HAP-1 (cell line): ENCODE measurements at regions not wholly inside any gene's neighbourhood (a gene's known extent, or its start where the extent isn't known, plus 50 kb on each side); places are given as distances from the start of the nearest gene placed in this dataset.

Source experiments
- DNase-seq, 2 experiments: peaks; one replicate each; pipeline ENCODE4 v3.0.0-alpha.2; 2016 to 2020; ENCODE audit warnings: low spot score in 2 of 2
- H3K27me3 ChIP-seq: fragments of 250-450 bp; sonication (Bioruptor Pico); 2 replicates; pipeline ENCODE4 v1.5.1; 2020; ENCODE audit warnings: low read depth, mild to moderate bottlenecking, moderate library complexity
- H3K36me3 ChIP-seq: fragments of 250-450 bp; sonication (Bioruptor Pico); replicated peaks from 2 replicates; pipeline ENCODE4 v1.5.1; 2020; ENCODE audit warnings: mild to moderate bottlenecking
- H3K4me1 ChIP-seq: fragments of 250-450 bp; sonication (Bioruptor Pico); 2 replicates; pipeline ENCODE4 v1.5.1; 2020; ENCODE audit warnings: mild to moderate bottlenecking
- H3K4me3 ChIP-seq: fragments of 250-450 bp; sonication (Bioruptor Pico); 2 replicates; pipeline ENCODE4 v1.5.1; 2020; ENCODE audit warnings: mild to moderate bottlenecking, moderate library complexity
- H3K9me3 ChIP-seq: fragments of 250-450 bp; sonication (Bioruptor Pico); 2 replicates; pipeline ENCODE4 v1.5.1; 2020; ENCODE audit warnings: mild to moderate bottlenecking, moderate library complexity
- in situ Hi-C: fragments of 300-500 bp; cut with MboI; formaldehyde crosslinking; loops from 3 replicates; pipeline ENCODE4 v1.14.3; 2020; ENCODE audit warnings: low sequenced_read_pairs, inconsistent platforms, mixed read lengths

- Histone ChIP-seq H3K4me3 (no peak overlapping the region), H3K4me1 (peaks cover 6% of the 10 kb centered on the region), H3K36me3 (no peaks in the 10 kb centered on the region), H3K27me3 (no peaks in the 10 kb centered on the region), H3K9me3 (peaks cover 5% of the 10 kb centered on the region)
- in situ Hi-C loops, result no loop called here
- peak in 1 of 2 experiments; percentile 48 for DNase-seq
Observed at GRCh38 chr16:85541980-85542900, 70.9 kb upstream of the GSE1 start.

GRCh38 chr16:85543536-85543935, 69.6 kb upstream of the GSE1 start:
- in situ Hi-C loops, result no loop called here

GRCh38 chr16:85544016-85544415, 69.1 kb upstream of the GSE1 start:
- peaks cover 6% of the 10 kb centered on the region for H3K4me1 ChIP-seq
- H3K4me3 ChIP-seq, result no peak overlapping the region
- H3K36me3 ChIP-seq, result no peaks in the 10 kb centered on the region
- H3K9me3 ChIP-seq, result peaks cover 5% of the 10 kb centered on the region; the same call in 1 of the 2 replicates
- DNase-seq, result no peak
- in situ Hi-C loops, result no loop called here
- H3K27me3 ChIP-seq, result no peaks in the 10 kb centered on the region

More at GRCh38 chr16:85543536-85543935, 69.6 kb upstream of the GSE1 start:
- DNase-seq, result no peak
- no peaks in the 10 kb centered on the region for H3K27me3 ChIP-seq
- no peak overlapping the region for H3K4me3 ChIP-seq
- peaks cover 5% of the 10 kb centered on the region for H3K9me3 ChIP-seq
- H3K36me3 ChIP-seq, result no peaks in the 10 kb centered on the region
- H3K4me1 ChIP-seq, result peaks cover 6% of the 10 kb centered on the region

- peaks cover 6% of the 10 kb centered on the region for H3K4me1 ChIP-seq
- no peak overlapping the region for H3K4me3 ChIP-seq
- H3K27me3 ChIP-seq, result no peaks in the 10 kb centered on the region
- in situ Hi-C loops, result no loop called here
- H3K36me3 ChIP-seq, result no peaks in the 10 kb centered on the region
- DNase-seq, result no peak
- H3K9me3 ChIP-seq, result no peaks in the 10 kb centered on the region; the same call in 1 of the 2 replicates
Observed at GRCh38 chr16:85544668-85545067, 68.5 kb upstream of the GSE1 start.

GRCh38 chr16:85545227-85545818, 67.8 kb upstream of the GSE1 start:
- Histone ChIP-seq H3K9me3 (no peaks in the 10 kb centered on the region), H3K36me3 (no peaks in the 10 kb centered on the region), H3K4me3 (no peak overlapping the region), H3K27me3 (no peaks in the 10 kb centered on the region), H3K4me1 (peaks cover 6% of the 10 kb centered on the region)
- in situ Hi-C loops, result no loop called here
- DNase-seq, result no peak

- H3K9me3 ChIP-seq, result no peaks in the 10 kb centered on the region
- DNase-seq, result no peak
- in situ Hi-C loops, result no loop called here
- H3K27me3 ChIP-seq, result no peaks in the 10 kb centered on the region
- H3K4me1 ChIP-seq, result peaks cover 4% of the 10 kb centered on the region
- H3K36me3 ChIP-seq, result no peaks in the 10 kb centered on the region
- H3K4me3 ChIP-seq, result no peak overlapping the region
Observed at GRCh38 chr16:85546585-85547447, 66.3 kb upstream of the GSE1 start.

GRCh38 chr16:85548375-85548774, 64.7 kb upstream of the GSE1 start:
- H3K36me3 ChIP-seq, result no peaks in the 10 kb centered on the region
- no peak overlapping the region for H3K4me3 ChIP-seq
- H3K27me3 ChIP-seq, result no peaks in the 10 kb centered on the region
- DNase-seq, result no peak
- peaks cover 5% of the 10 kb centered on the region; the same call in 1 of the 2 replicates for H3K4me1 ChIP-seq
- H3K9me3 ChIP-seq, result no peaks in the 10 kb centered on the region
- in situ Hi-C loops, result no loop called here

GRCh38 chr16:85549766-85550421, 63.2 kb upstream of the GSE1 start:
- H3K9me3 ChIP-seq, result no peaks in the 10 kb centered on the region
- in situ Hi-C loops, result no loop called here
- H3K4me3 ChIP-seq, result no peak overlapping the region
- H3K36me3 ChIP-seq, result no peaks in the 10 kb centered on the region
- no peaks in the 10 kb centered on the region for H3K27me3 ChIP-seq
- DNase-seq, result no peak
- H3K4me1 ChIP-seq, result peaks cover 5% of the 10 kb centered on the region; the same call in 1 of the 2 replicates

GRCh38 chr16:85550422-85550864, 62.7 kb upstream of the GSE1 start:
- no peak overlapping the region for H3K4me3 ChIP-seq

GRCh38 chr16:85550953-85551924, 61.9 kb upstream of the GSE1 start:
- Histone ChIP-seq H3K4me1 (peaks cover 5% of the 10 kb centered on the region; the same call in 1 of the 2 replicates), H3K36me3 (no peaks in the 10 kb centered on the region), H3K9me3 (no peaks in the 10 kb centered on the region), H3K4me3 (no peak overlapping the region), H3K27me3 (no peaks in the 10 kb centered on the region)
- no peak for DNase-seq
- in situ Hi-C loops, result no loop called here

More at GRCh38 chr16:85550422-85550864, 62.7 kb upstream of the GSE1 start:
- no peaks in the 10 kb centered on the region for H3K9me3 ChIP-seq
- in situ Hi-C loops, result no loop called here
- peaks cover 5% of the 10 kb centered on the region; the same call in 1 of the 2 replicates for H3K4me1 ChIP-seq
- no peaks in the 10 kb centered on the region for H3K36me3 ChIP-seq
- no peaks in the 10 kb centered on the region for H3K27me3 ChIP-seq
- no peak for DNase-seq

- peak in 1 of 2 experiments; percentile 78 for DNase-seq
- Histone ChIP-seq H3K4me3 (peak overlapping the region; percentile 61; the same call in 1 of the 2 replicates), H3K4me1 (peaks cover 6% of the 10 kb centered on the region), H3K27me3 (no peaks in the 10 kb centered on the region), H3K36me3 (no peaks in the 10 kb centered on the region), H3K9me3 (no peaks in the 10 kb centered on the region)
- in situ Hi-C loops, result no loop called here
Observed at GRCh38 chr16:85552980-85553435, 60.1 kb upstream of the GSE1 start.

GRCh38 chr16:85553436-85554113, 59.5 kb upstream of the GSE1 start:
- no peaks in the 10 kb centered on the region for H3K36me3 ChIP-seq
- H3K27me3 ChIP-seq, result no peaks in the 10 kb centered on the region
- H3K4me3 ChIP-seq, result peak overlapping the region; percentile 61
- in situ Hi-C loops, result no loop called here
- H3K9me3 ChIP-seq, result no peaks in the 10 kb centered on the region
- DNase-seq, result peak; percentile 69 to 73
- peaks cover 12% of the 10 kb centered on the region for H3K4me1 ChIP-seq
